SK-N-SH treated with all-trans-retinoic acid at 6 μM for 48 hours (cell line): ENCODE measurements at regions not wholly inside any gene's neighbourhood (a gene's known extent, or its start where the extent isn't known, plus 50 kb on each side); places are given as distances from the start of the nearest gene placed in this dataset.
A peak's percentile ranks its signal among the peaks of the same experiment; 100 is the strongest.

Experiments used
- ATAC-seq: fragments of 200-7000 bp; cut with Tn5 transposase; 3 replicates; pipeline ENCODE4 v1.9.1; 2020; ENCODE audit warnings: mild to moderate bottlenecking, moderate library complexity
- ARNTL ChIP-seq: fragments of 450-650 bp; formaldehyde crosslinking; IDR thresholded peaks from 2 replicates; pipeline ENCODE4 v1.5.0; 2020; ENCODE audit warnings: low read depth, mild to moderate bottlenecking, moderate library complexity, borderline replicate concordance
- CREB5 ChIP-seq: fragments of 250-450 bp; sonication (Bioruptor Pico); IDR thresholded peaks from 2 replicates; pipeline ENCODE4 v1.5.1; 2020; ENCODE audit warnings: low read depth, mild to moderate bottlenecking, moderate library complexity
- CSDC2 ChIP-seq: fragments of 250-450 bp; sonication (Bioruptor Pico); IDR thresholded peaks from 2 replicates; pipeline ENCODE4 v1.5.0; 2020; ENCODE audit warnings: mild to moderate bottlenecking, moderate library complexity
- CSRNP3 ChIP-seq: fragments of 250-450 bp; sonication (Bioruptor Pico); IDR thresholded peaks from 2 replicates; pipeline ENCODE4 v1.5.1; 2021; ENCODE audit warnings: mild to moderate bottlenecking, moderate library complexity
- ESRRG ChIP-seq: fragments of 250-450 bp; sonication (Bioruptor Pico); IDR thresholded peaks from 2 replicates; pipeline ENCODE4 v1.6.1; 2021; ENCODE audit warnings: mild to moderate bottlenecking
- GLIS3 ChIP-seq: fragments of 250-450 bp; sonication (Bioruptor Pico); IDR thresholded peaks from 2 replicates; pipeline ENCODE4 v1.5.0; 2020; ENCODE audit warnings: mild to moderate bottlenecking, moderate library complexity
- ISL1 ChIP-seq: fragments of 250-450 bp; sonication (Bioruptor Pico); IDR thresholded peaks from 2 replicates; pipeline ENCODE4 v2.1.2; 2022; ENCODE audit warnings: mild to moderate bottlenecking, moderate library complexity
- OSR1 ChIP-seq: fragments of 250-450 bp; sonication (Bioruptor Pico); IDR thresholded peaks from 2 replicates; pipeline ENCODE4 v1.8.0; 2022; ENCODE audit warnings: moderate library complexity, mild to moderate bottlenecking, inconsistent platforms
- PPARA ChIP-seq: fragments of 250-450 bp; sonication (Bioruptor Pico); IDR thresholded peaks from 2 replicates; pipeline ENCODE4 v1.5.0; 2020; ENCODE audit warnings: mild to moderate bottlenecking, borderline replicate concordance
- RARB ChIP-seq: fragments of 250-450 bp; sonication (Bioruptor Pico); IDR thresholded peaks from 2 replicates; pipeline ENCODE4 v1.8.0; 2021; ENCODE audit warnings: mild to moderate bottlenecking, moderate library complexity
- SNAI2 ChIP-seq: fragments of 250-450 bp; sonication (Bioruptor Pico); IDR thresholded peaks from 2 replicates; pipeline ENCODE4 v1.5.0; 2020; ENCODE audit warnings: mild to moderate bottlenecking, moderate library complexity
- TCF4 ChIP-seq: fragments of 250-450 bp; sonication (Bioruptor Pico); IDR thresholded peaks from 2 replicates; pipeline ENCODE4 v1.8.0; 2021; ENCODE audit warnings: mild to moderate bottlenecking, moderate library complexity, borderline replicate concordance
- TOX ChIP-seq: fragments of 250-450 bp; sonication (Bioruptor Pico); IDR thresholded peaks from 2 replicates; pipeline ENCODE4 v1.8.0; 2021; ENCODE audit warnings: mild to moderate bottlenecking, moderate library complexity, borderline replicate concordance
- TSHZ2 ChIP-seq: fragments of 250-450 bp; sonication (Bioruptor Pico); IDR thresholded peaks from 2 replicates; pipeline ENCODE4 v1.5.0; 2020; ENCODE audit warnings: mild to moderate bottlenecking, moderate library complexity
- ZC3H10 ChIP-seq: fragments of 250-450 bp; sonication (Bioruptor Pico); IDR thresholded peaks from 2 replicates; pipeline ENCODE4 v1.5.1; 2021; ENCODE audit warnings: mild to moderate bottlenecking, moderate library complexity
- ZFP3 ChIP-seq: fragments of 250-450 bp; sonication (Bioruptor Pico); IDR thresholded peaks from 2 replicates; pipeline ENCODE4 v1.5.0; 2020; ENCODE audit warnings: mild to moderate bottlenecking, moderate library complexity
- ZFP30 ChIP-seq: fragments of 450-650 bp; formaldehyde crosslinking; IDR thresholded peaks from 2 replicates; pipeline ENCODE4 v1.5.0; 2022; ENCODE audit warnings: mild to moderate bottlenecking, moderate library complexity
- ZNF565 ChIP-seq: fragments of 450-650 bp; formaldehyde crosslinking; conservative IDR thresholded peaks from 2 replicates; pipeline ENCODE4 v1.5.0; 2020; ENCODE audit warnings: low read depth, mild to moderate bottlenecking, moderate library complexity
- ZNF70 ChIP-seq: fragments of 450-650 bp; formaldehyde crosslinking; IDR thresholded peaks from 2 replicates; pipeline ENCODE4 v1.5.0; 2020; ENCODE audit warnings: mild to moderate bottlenecking, moderate library complexity
- ZNF8 ChIP-seq: fragments of 450-650 bp; formaldehyde crosslinking; IDR thresholded peaks from 2 replicates; pipeline ENCODE4 v1.5.0; 2020; ENCODE audit warnings: mild to moderate bottlenecking, moderate library complexity

- TF ChIP-seq TSHZ2 (CRISPR knock-in tag): no peak
- TF ChIP-seq ZFP30 (CRISPR knock-in tag): no peak
- TF ChIP-seq, all 23 proteins: peak for 0
Measured at GRCh38 chr14:104290756-104291122, 152.4 kb downstream of the KIF26A start (continued).

GRCh38 chr14:104291123-104292000, 153.0 kb downstream of the KIF26A start:
- TF ChIP-seq RARB (no peak), ARNTL (CRISPR knock-in tag) (peak; percentile 15; the same call in 1 of the 2 replicates), PPARA (peak; percentile 58; the same call in 1 of the 2 replicates), SNAI2 (peak; percentile 81; the same call in 1 of the 2 replicates), ZFP30 (CRISPR knock-in tag) (no peak), ESRRG (CRISPR knock-in tag) (0 out of 2 replicates have a peak, but pooled peaks have one; percentile 36), ZC3H10 (CRISPR knock-in tag) (no peak), ZNF70 (peak; percentile 49; the same call in 1 of the 2 replicates), TCF4 (CRISPR knock-in tag) (peak; percentile 95), ZNF565 (CRISPR knock-in tag) (no peak), TSHZ2 (CRISPR knock-in tag) (peak; percentile 80), ZNF8 (peak; percentile 59; the same call in 1 of the 2 replicates)
- no peak; the same call in 2 of the 3 replicates for ATAC-seq

- ATAC-seq: no peak
- TF ChIP-seq TSHZ2 (CRISPR knock-in tag) (no peak), CSRNP3 (CRISPR knock-in tag) (no peak), PPARA (no peak), ZFP30 (CRISPR knock-in tag) (no peak), ISL1 (CRISPR knock-in tag) (no peak), GLIS3 (CRISPR knock-in tag) (no peak), CSDC2 (CRISPR knock-in tag) (no peak), ESRRG (CRISPR knock-in tag) (no peak), OSR1 (CRISPR knock-in tag) (no peak), ZFP3 (CRISPR knock-in tag) (no peak), CREB5 (CRISPR knock-in tag) (no peak), ZNF8 (no peak), ZC3H10 (CRISPR knock-in tag) (no peak), ZNF70 (no peak), ARNTL (CRISPR knock-in tag) (no peak), TOX (CRISPR knock-in tag) (no peak), SNAI2 (no peak)
- TF ChIP-seq, all 23 proteins: peak for 0
Measured at GRCh38 chr14:104292084-104292970, 153.9 kb downstream of the KIF26A start.
